Esophagus muscularis mucosa (tissue), 3 donors: ENCODE measurements at regions not wholly inside any gene's neighbourhood (a gene's known extent, or its start where the extent isn't known, plus 50 kb on each side); places are given as distances from the start of the nearest gene placed in this dataset.

Experiments used
- POLR2A ChIP-seq: fragments of 450-650 bp; IDR thresholded peaks from one replicate; pipeline ENCODE4 v1.6.1; 2017; ENCODE audit warnings: antibody characterized with exemption, moderate library complexity, mild to moderate bottlenecking, low read depth
- TF ChIP-seq, protein P1 (sequence below), 3 experiments: fragments of 200-600 bp in 2 of 3; fragments of 450-650 bp in 1 of 3; sonication (generic) in 2 of 3; IDR thresholded peaks; one replicate each; pipeline ENCODE4 v1.5.1; 2017 to 2019; ENCODE audit warnings: antibody characterized with exemption in 3 of 3, mild to moderate bottlenecking in 2 of 3, moderate library complexity in 1 of 3

DNA sequence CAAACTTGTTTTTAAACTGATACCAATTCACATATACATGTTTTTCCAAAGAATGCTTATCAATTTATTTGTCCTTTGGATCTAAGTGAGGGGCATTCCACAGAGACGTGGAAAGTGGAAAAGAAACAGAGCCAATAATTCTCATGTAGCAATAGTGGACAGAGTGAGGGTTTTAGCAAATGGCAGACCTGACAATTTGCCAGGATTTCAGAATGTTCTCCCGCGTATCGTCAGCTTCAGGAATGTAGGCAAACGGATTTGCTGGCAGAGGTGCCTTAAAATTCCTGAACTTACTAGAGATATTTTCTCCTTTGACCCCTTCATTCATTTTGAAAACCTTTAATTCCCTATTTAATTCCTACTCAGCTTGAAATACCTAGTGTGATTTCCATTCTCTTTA lies 193.4 kb upstream of the CPHXL start:
- TF ChIP-seq, protein P1, sequence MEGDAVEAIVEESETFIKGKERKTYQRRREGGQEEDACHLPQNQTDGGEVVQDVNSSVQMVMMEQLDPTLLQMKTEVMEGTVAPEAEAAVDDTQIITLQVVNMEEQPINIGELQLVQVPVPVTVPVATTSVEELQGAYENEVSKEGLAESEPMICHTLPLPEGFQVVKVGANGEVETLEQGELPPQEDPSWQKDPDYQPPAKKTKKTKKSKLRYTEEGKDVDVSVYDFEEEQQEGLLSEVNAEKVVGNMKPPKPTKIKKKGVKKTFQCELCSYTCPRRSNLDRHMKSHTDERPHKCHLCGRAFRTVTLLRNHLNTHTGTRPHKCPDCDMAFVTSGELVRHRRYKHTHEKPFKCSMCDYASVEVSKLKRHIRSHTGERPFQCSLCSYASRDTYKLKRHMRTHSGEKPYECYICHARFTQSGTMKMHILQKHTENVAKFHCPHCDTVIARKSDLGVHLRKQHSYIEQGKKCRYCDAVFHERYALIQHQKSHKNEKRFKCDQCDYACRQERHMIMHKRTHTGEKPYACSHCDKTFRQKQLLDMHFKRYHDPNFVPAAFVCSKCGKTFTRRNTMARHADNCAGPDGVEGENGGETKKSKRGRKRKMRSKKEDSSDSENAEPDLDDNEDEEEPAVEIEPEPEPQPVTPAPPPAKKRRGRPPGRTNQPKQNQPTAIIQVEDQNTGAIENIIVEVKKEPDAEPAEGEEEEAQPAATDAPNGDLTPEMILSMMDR (IDR thresholded peaks at IDR 0.05), result no peak
- TF ChIP-seq POLR2A, result no peak
